GM12878 (cell line): ENCODE measurements at regions not wholly inside any gene's neighbourhood (a gene's known extent, or its start where the extent isn't known, plus 50 kb on each side); places are given as distances from the start of the nearest gene placed in this dataset.

Experiments used
- BHLHE40 ChIP-seq, 2 experiments: fragments of 450-650 bp in 1 of 2; IDR thresholded peaks; 2 replicates each; pipeline ENCODE4 v1.6.1; 2011 to 2017; ENCODE audit warnings: low read depth in 2 of 2, borderline replicate concordance in 1 of 2, improper control_type of control experiment in 1 of 2, low read length in 1 of 2, mild to moderate bottlenecking in 1 of 2
- CREB1 ChIP-seq: IDR thresholded peaks from 2 replicates; pipeline ENCODE4 v1.6.1; 2012; ENCODE audit warnings: low read depth, mild to moderate bottlenecking, inconsistent platforms
- E2F4 ChIP-seq: IDR thresholded peaks from 2 replicates; pipeline ENCODE4 v1.6.1; 2012; ENCODE audit warnings: low read depth, low read length, improper control_type of control experiment
- MAX ChIP-seq: IDR thresholded peaks from 2 replicates; pipeline ENCODE4 v1.6.1; 2012; ENCODE audit warnings: low read depth, low read length, improper control_type of control experiment
- POLR2A ChIP-seq: IDR thresholded peaks from 2 replicates; pipeline ENCODE4 v1.6.1; 2011; ENCODE audit warnings: low read depth, mild to moderate bottlenecking, low read length
- SMAD1 ChIP-seq: fragments of 450-650 bp; IDR thresholded peaks from 2 replicates; pipeline ENCODE4 v1.6.1; 2018; ENCODE audit warnings: mild to moderate bottlenecking, low read depth; ENCODE audit not compliant: partially characterized antibody
- ZBTB4 ChIP-seq: fragments of 450-650 bp; formaldehyde crosslinking; IDR thresholded peaks from 2 replicates; pipeline ENCODE4 v1.4.0; 2022; ENCODE audit warnings: mild to moderate bottlenecking, moderate library complexity
- TF ChIP-seq, protein P1 (sequence below), 3 experiments: IDR thresholded peaks in 2 of 3; conservative IDR thresholded peaks in 1 of 3; 2 replicates each; pipeline ENCODE4 v1.5.1; 2011; ENCODE audit warnings: low read depth in 3 of 3, low read length in 3 of 3, mild to moderate bottlenecking in 3 of 3, control low read depth in 2 of 3, moderate library complexity in 2 of 3, inconsistent platforms in 1 of 3, mixed read lengths in 1 of 3; ENCODE audit not compliant: control insufficient read depth in 2 of 3, insufficient read depth in 1 of 3; ENCODE audit errors: extremely low read depth in 1 of 3

- TF ChIP-seq E2F4: no peak
- no peak for TF ChIP-seq CREB1
- TF ChIP-seq SMAD1: no peak
- no peak for TF ChIP-seq POLR2A
- no peak for TF ChIP-seq BHLHE40 (IDR thresholded peaks at IDR 0.05; ENCODE audit: borderline replicate concordance in 1 of 2, low read depth in 2 of 2, low read length in 1 of 2)
- TF ChIP-seq, protein P1, sequence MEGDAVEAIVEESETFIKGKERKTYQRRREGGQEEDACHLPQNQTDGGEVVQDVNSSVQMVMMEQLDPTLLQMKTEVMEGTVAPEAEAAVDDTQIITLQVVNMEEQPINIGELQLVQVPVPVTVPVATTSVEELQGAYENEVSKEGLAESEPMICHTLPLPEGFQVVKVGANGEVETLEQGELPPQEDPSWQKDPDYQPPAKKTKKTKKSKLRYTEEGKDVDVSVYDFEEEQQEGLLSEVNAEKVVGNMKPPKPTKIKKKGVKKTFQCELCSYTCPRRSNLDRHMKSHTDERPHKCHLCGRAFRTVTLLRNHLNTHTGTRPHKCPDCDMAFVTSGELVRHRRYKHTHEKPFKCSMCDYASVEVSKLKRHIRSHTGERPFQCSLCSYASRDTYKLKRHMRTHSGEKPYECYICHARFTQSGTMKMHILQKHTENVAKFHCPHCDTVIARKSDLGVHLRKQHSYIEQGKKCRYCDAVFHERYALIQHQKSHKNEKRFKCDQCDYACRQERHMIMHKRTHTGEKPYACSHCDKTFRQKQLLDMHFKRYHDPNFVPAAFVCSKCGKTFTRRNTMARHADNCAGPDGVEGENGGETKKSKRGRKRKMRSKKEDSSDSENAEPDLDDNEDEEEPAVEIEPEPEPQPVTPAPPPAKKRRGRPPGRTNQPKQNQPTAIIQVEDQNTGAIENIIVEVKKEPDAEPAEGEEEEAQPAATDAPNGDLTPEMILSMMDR (IDR thresholded peaks at IDR 0.05 in 2 of 3, conservative IDR thresholded peaks at IDR 0.05 in 1 of 3; ENCODE audit: control insufficient read depth in 2 of 3, extremely low read depth in 1 of 3, insufficient read depth in 1 of 3, low read depth in 3 of 3, low read length in 3 of 3): no peak
- TF ChIP-seq MAX: no peak
- no peak for TF ChIP-seq ZBTB4 (CRISPR knock-in tag)
These were observed 296.3 kb downstream of the LRFN2 start for GRCh38 chr6:40290816-40291215.
